ENCODE measurements at regions not wholly inside any gene's neighbourhood (a gene's known extent, or its start where the extent isn't known, plus 50 kb on each side); places are given as distances from the start of the nearest gene placed in this dataset.

DNA sequence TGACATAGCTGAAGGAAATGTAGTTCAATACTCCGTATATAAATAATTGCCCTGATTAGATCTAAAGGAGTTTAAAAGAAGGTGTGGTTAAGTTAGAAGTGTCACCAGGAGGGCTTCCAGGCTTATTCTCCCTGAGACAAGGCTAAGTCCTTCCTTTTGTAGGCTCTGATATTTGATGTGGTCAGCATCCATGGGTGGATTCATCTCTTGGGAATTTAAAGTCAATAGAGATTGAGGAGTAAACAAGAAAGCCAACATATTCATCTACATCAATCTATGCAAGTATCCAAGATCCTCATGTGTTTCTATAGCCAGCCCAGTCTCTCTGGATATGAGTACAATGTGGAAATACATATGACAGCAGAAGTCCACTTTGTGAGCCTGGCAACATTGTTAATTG lies 76.8 kb downstream of the KCTD12 start:
- Histone ChIP-seq H3K14ac (ENCODE audit: insufficient read depth, low read length) (no peak overlapping the region), H3K9me3 (ENCODE audit: control insufficient read depth, low read depth, low read length) (no peaks in the 10 kb centered on the region), H3K27me3 (ENCODE audit: insufficient read depth, low read length) (no peaks in the 10 kb centered on the region), H3K23me2 (ENCODE audit: insufficient read length, low read depth, low read length, poor library complexity, severe bottlenecking) (no peaks in the 10 kb centered on the region), H3K56ac (ENCODE audit: insufficient read length, low read depth, low read length) (no peak overlapping the region), H3K79me2 (ENCODE audit: insufficient read depth, low read length) (no peaks in the 10 kb centered on the region; the same call in 1 of the 2 replicates), H3K4ac (ENCODE audit: low read depth, low read length) (no peak overlapping the region), H2BK20ac (ENCODE audit: low read depth, low read length, poor library complexity, severe bottlenecking) (no peak overlapping the region), H3K4me2 (ENCODE audit: insufficient read depth, insufficient read length, low read length) (no peak overlapping the region), H3K27ac (ENCODE audit: insufficient read length, low read depth, low read length) (no peak overlapping the region), H2BK12ac (ENCODE audit: insufficient read length, low read depth, low read length) (no peak overlapping the region), H4K5ac (ENCODE audit: insufficient read length, low read depth, low read length) (no peak overlapping the region), H2AFZ (ENCODE audit: low read length) (no peak overlapping the region), H4K91ac (ENCODE audit: insufficient read length, low read depth, low read length) (no peak overlapping the region), H4K8ac (replicated peaks; ENCODE audit: insufficient read length, low read depth, low read length) (no peak overlapping the region), H4K20me1 (ENCODE audit: control insufficient read depth, insufficient read depth, insufficient read length) (no peaks in the 10 kb centered on the region), H3K23ac (ENCODE audit: insufficient read length, low read depth, low read length) (no peak overlapping the region), H2BK5ac (ENCODE audit: insufficient read length, low read length) (no peak overlapping the region), H2BK15ac (ENCODE audit: low read depth, low read length) (no peak overlapping the region), H2BK120ac (ENCODE audit: low read depth, low read length, poor library complexity, severe bottlenecking) (no peak overlapping the region), H3K18ac (ENCODE audit: insufficient read length, low read depth, low read length) (no peak overlapping the region), H3K4me1 (ENCODE audit: insufficient read depth, low read length) (no peaks in the 10 kb centered on the region), H3K9ac (ENCODE audit: extremely low read depth, insufficient read length, low read length) (no peak overlapping the region), H3T11ph (ENCODE audit: low read length) (no peak overlapping the region), H3K79me1 (ENCODE audit: insufficient read depth, low read depth, low read length, poor library complexity, severe bottlenecking) (no peaks in the 10 kb centered on the region), H2AK5ac (ENCODE audit: insufficient read length, low read length) (no peak overlapping the region)
- no peak overlapping the region for H3K4me3 Mint-ChIP-seq
- 0 out of 2 replicates have a peak, but pooled peaks cover 1% of the 10 kb centered on the region for H3K27me3 Mint-ChIP-seq (ENCODE audit: low read depth)
- WGBS (ENCODE audit: extremely low coverage, insufficient read length, low lambda C conversion rate) = no CpG with 5 or more reads among the region's 1 CpG
- TF ChIP-seq, protein P1, sequence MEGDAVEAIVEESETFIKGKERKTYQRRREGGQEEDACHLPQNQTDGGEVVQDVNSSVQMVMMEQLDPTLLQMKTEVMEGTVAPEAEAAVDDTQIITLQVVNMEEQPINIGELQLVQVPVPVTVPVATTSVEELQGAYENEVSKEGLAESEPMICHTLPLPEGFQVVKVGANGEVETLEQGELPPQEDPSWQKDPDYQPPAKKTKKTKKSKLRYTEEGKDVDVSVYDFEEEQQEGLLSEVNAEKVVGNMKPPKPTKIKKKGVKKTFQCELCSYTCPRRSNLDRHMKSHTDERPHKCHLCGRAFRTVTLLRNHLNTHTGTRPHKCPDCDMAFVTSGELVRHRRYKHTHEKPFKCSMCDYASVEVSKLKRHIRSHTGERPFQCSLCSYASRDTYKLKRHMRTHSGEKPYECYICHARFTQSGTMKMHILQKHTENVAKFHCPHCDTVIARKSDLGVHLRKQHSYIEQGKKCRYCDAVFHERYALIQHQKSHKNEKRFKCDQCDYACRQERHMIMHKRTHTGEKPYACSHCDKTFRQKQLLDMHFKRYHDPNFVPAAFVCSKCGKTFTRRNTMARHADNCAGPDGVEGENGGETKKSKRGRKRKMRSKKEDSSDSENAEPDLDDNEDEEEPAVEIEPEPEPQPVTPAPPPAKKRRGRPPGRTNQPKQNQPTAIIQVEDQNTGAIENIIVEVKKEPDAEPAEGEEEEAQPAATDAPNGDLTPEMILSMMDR (conservative IDR thresholded peaks at IDR 0.05) = no peak
- H3K4me1 Mint-ChIP-seq = no peaks in the 10 kb centered on the region
- H3K36me3 Mint-ChIP-seq (ENCODE audit: insufficient read depth in 1 of 3, low read depth in 3 of 3) = peaks cover 0 to 4% (median 3%) of the 10 kb centered on the region in 3 experiments; a peak in 3 of 7 replicates
- peaks cover 2 to 5% of the 10 kb centered on the region in 2 experiments; a peak in 4 of 5 replicates for H3K9me3 Mint-ChIP-seq
- no peak for DNase-seq
- H3K27ac Mint-ChIP-seq = no peak overlapping the region
